Transverse colon (tissue), 4 donors: ENCODE measurements at regions not wholly inside any gene's neighbourhood (a gene's known extent, or its start where the extent isn't known, plus 50 kb on each side); places are given as distances from the start of the nearest gene placed in this dataset.
A peak's percentile ranks its signal among the peaks of the same experiment; 100 is the strongest.

Experiments used
- DNase-seq: peaks from one replicate; pipeline ENCODE4 v3.0.0-alpha.2; 2019
- H3K27ac ChIP-seq, 4 donors: fragments of 200-600 bp; sonication (generic); 2 replicates each; pipeline ENCODE4 v1.5.1; 2016 to 2018; ENCODE audit warnings: inconsistent platforms in 4 of 4
- H3K27me3 ChIP-seq: fragments of 200-600 bp; sonication (generic); 2 replicates; pipeline ENCODE4 v1.5.1; 2017; ENCODE audit warnings: inconsistent platforms
- H3K36me3 ChIP-seq, 4 donors: fragments of 200-600 bp; sonication (generic); 2 replicates each; pipeline ENCODE4 v1.5.1; 2017 to 2019; ENCODE audit warnings: inconsistent platforms in 4 of 4
- H3K4me1 ChIP-seq, 4 donors: fragments of 200-600 bp; sonication (generic); 2 replicates each; pipeline ENCODE4 v1.5.1; 2017 to 2020; ENCODE audit warnings: inconsistent platforms in 4 of 4
- H3K4me3 ChIP-seq, 4 donors: fragments of 200-600 bp; sonication (generic); 1 replicate in 1 of 4; 2 replicates in 3 of 4; pipeline versions ENCODE4 v1.5.1 to v1.6.1; 2017 to 2019; ENCODE audit warnings: inconsistent platforms in 4 of 4
- H3K9me3 ChIP-seq, 2 donors: fragments of 200-600 bp; sonication (generic); 2 replicates each; pipeline ENCODE4 v1.5.1; 2017 to 2019; ENCODE audit warnings: inconsistent platforms in 2 of 2
- EP300 ChIP-seq: sonication (generic); formaldehyde crosslinking; IDR thresholded peaks from one replicate; pipeline ENCODE4 v1.6.1; 2017; ENCODE audit warnings: antibody characterized with exemption, low read depth
- POLR2A ChIP-seq: fragments of 450-650 bp; IDR thresholded peaks from one replicate; pipeline ENCODE4 v1.6.1; 2016; ENCODE audit warnings: antibody characterized with exemption, mild to moderate bottlenecking, moderate library complexity
- POLR2AphosphoS5 ChIP-seq, 3 donors: sonication (generic); formaldehyde crosslinking; IDR thresholded peaks; one replicate each; pipeline ENCODE4 v1.6.1; 2016; ENCODE audit warnings: antibody characterized with exemption in 3 of 3
- WGBS, 2 donors: methylation state at CpG; one replicate each; pipeline ENCODE4 v1.1.5; 2018; ENCODE audit warnings: low coverage in 1 of 2; 5-methylcytosine and 5-hydroxymethylcytosine counted together
- in situ Hi-C, 4 donors: fragments of 200-750 bp; cut with MboI; loops; one replicate each; pipeline versions ENCODE4 v1.15.0 to v1.15.1; 2017; ENCODE audit warnings: low sequenced_read_pairs in 3 of 4, low pct_ligation_motif_present in 1 of 4, low pct_unique_long_range_greater_than_20kb in 1 of 4
- intact Hi-C: fragments of 100-400 bp; cut with DNase I; formaldehyde crosslinking; loops from one replicate; pipeline ENCODE4 v1.15.1; 2023; ENCODE audit warnings: low total_unique reads
- TF ChIP-seq, protein P1 (sequence below), 5 experiments: fragments of 200-600 bp in 3 of 5; fragments of 450-650 bp in 2 of 5; sonication (generic) in 3 of 5; IDR thresholded peaks; 1 replicate in 2 of 5; 2 replicates in 3 of 5; pipeline ENCODE4 v1.5.1; 2016 to 2017; ENCODE audit warnings: antibody characterized with exemption in 5 of 5, inconsistent platforms in 3 of 5, mild to moderate bottlenecking in 2 of 5, moderate library complexity in 1 of 5

DNA sequence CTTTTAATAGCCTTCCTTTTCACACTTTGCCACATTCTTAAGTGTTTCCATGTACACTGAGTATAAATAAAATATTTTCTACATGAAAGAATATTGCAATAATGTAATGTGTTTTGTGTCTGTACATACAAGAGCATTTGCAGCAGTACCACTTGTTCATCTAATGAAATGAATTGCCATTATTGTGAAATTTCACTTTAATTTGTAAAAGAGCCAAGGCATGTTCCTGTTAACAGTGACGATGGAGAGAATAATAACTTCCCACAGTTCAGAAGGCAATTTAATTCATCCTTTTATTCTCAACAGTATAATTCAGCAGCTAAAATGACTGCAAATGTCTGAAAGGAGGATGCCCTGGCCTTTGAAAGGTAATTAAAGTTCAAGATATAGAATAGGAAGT lies 853.9 kb downstream of the LRRTM4 start:
- no peaks in the 10 kb centered on the region for H3K27me3 ChIP-seq
- H3K36me3 ChIP-seq = no peaks in the 10 kb centered on the region
- H3K27ac ChIP-seq = no peak overlapping the region
- TF ChIP-seq, protein P1, sequence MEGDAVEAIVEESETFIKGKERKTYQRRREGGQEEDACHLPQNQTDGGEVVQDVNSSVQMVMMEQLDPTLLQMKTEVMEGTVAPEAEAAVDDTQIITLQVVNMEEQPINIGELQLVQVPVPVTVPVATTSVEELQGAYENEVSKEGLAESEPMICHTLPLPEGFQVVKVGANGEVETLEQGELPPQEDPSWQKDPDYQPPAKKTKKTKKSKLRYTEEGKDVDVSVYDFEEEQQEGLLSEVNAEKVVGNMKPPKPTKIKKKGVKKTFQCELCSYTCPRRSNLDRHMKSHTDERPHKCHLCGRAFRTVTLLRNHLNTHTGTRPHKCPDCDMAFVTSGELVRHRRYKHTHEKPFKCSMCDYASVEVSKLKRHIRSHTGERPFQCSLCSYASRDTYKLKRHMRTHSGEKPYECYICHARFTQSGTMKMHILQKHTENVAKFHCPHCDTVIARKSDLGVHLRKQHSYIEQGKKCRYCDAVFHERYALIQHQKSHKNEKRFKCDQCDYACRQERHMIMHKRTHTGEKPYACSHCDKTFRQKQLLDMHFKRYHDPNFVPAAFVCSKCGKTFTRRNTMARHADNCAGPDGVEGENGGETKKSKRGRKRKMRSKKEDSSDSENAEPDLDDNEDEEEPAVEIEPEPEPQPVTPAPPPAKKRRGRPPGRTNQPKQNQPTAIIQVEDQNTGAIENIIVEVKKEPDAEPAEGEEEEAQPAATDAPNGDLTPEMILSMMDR (IDR thresholded peaks at IDR 0.05) = no peak
- TF ChIP-seq EP300 (no peak), POLR2A (no peak), POLR2AphosphoS5 (IDR thresholded peaks at IDR 0.05) (no peak)
- 22 to 35% methylated on average over 1 of the region's 1 CpG for WGBS, 2 donors
- intact Hi-C loops = no loop called here
- H3K9me3 ChIP-seq = no peaks in the 10 kb centered on the region
- peaks cover 0 to 29% (median 10%) of the 10 kb centered on the region in 4 donors for H3K4me1 ChIP-seq
- no peak for DNase-seq
- in situ Hi-C loops = no loop called here
- no peak overlapping the region for H3K4me3 ChIP-seq

DNA sequence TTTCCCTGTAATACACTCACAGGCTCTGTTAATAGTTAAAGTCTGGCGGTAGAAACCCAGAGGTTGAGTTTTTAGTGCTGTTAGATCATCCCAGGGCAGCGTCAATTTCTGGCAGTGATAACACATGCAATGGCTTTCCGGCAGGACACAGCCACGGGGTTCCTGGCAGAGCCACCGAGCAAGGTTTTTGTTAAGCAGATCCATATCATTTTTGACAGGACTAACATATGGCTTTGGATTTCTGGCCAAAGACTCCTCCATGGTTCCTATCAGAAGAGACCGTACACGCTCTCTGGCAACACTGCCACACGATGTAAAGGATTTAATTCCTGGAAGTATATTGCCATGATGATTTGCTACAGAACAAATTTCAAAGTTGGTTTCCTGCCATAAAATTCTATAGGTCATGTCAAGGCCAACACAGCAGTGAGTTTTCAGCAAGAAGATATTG lies 854.3 kb downstream of the LRRTM4 start:
- peak; percentile 14 for DNase-seq
- no peaks in the 10 kb centered on the region for H3K9me3 ChIP-seq
- H3K36me3 ChIP-seq = no peaks in the 10 kb centered on the region
- in situ Hi-C loops (no loop called here), intact Hi-C loops (no loop called here)
- peaks cover 0 to 26% (median 10%) of the 10 kb centered on the region in 4 donors for H3K4me1 ChIP-seq
- 32 to 53% methylated on average over 6 to 8 of the region's 8 CpGs for WGBS, 2 donors
- H3K27me3 ChIP-seq = no peaks in the 10 kb centered on the region
- TF ChIP-seq EP300 (no peak), POLR2A (no peak), POLR2AphosphoS5 (IDR thresholded peaks at IDR 0.05) (no peak)
- TF ChIP-seq, protein P1 (IDR thresholded peaks at IDR 0.05) = no peak
- no peak overlapping the region for H3K4me3 ChIP-seq
- no peak overlapping the region for H3K27ac ChIP-seq

DNA sequence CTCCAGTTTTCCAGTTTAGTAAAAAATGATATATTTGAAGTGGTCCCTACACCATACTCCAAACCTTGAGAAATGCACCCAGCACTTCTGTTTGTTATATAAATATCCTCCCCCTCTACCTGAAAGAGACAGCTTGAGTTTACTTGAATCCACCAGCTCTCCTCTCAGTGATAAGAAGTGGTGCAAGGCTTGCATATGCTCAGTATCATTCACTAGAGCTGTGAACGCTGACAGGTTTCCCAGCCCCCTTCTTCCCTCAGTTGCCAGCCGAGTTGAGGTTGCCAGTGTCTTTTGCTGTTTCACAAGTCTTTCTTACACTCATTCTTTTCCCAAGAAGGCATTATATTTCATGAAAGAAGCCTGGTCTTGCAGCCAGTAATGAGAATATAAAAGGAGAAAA lies 880.0 kb downstream of the LRRTM4 start:
- no peaks in the 10 kb centered on the region for H3K9me3 ChIP-seq
- 25 to 32% methylated on average over 2 of the region's 2 CpGs for WGBS, 2 donors
- in situ Hi-C loops = no loop called here

DNA sequence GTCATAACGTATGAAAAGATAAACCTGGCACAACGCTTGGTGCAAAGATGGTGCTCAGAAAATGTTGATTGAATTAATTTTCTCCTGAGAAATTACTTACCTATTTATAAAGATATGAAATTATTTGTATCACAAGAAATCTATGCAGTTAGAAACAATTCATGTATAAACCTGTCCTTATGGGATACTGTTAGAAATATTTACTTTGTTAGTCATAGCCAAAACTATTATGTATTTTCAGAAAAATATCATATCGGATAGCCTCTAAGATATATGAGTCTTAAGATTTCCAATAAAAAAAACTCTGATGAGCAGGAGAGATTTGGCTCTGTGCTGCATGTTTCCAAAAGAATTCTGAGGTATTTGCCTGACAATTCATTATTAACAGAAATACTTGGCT lies 880.7 kb downstream of the LRRTM4 start:
- intact Hi-C loops = no loop called here
- no peak for DNase-seq
- H3K27me3 ChIP-seq = no peaks in the 10 kb centered on the region
- H3K4me3 ChIP-seq = no peak overlapping the region
- no peak overlapping the region for H3K27ac ChIP-seq
- 80 to 83% methylated on average over 3 of the region's 3 CpGs for WGBS, 2 donors
- in situ Hi-C loops = no loop called here
- H3K9me3 ChIP-seq = no peaks in the 10 kb centered on the region
- no peaks in the 10 kb centered on the region for H3K4me1 ChIP-seq
- H3K36me3 ChIP-seq = no peaks in the 10 kb centered on the region
- TF ChIP-seq, protein P1 (IDR thresholded peaks at IDR 0.05) = no peak
- TF ChIP-seq POLR2AphosphoS5 (IDR thresholded peaks at IDR 0.05) (no peak), POLR2A (no peak), EP300 (no peak)

More for the DNA sequence above, 880.0 kb downstream of the LRRTM4 start:
- Histone ChIP-seq H3K4me1 (no peaks in the 10 kb centered on the region), H3K4me3 (no peak overlapping the region), H3K27me3 (no peaks in the 10 kb centered on the region), H3K27ac (no peak overlapping the region), H3K36me3 (no peaks in the 10 kb centered on the region)
- DNase-seq = no peak
- intact Hi-C loops = no loop called here
- TF ChIP-seq EP300 (no peak), POLR2AphosphoS5 (IDR thresholded peaks at IDR 0.05) (no peak), POLR2A (no peak)
- TF ChIP-seq, protein P1 (IDR thresholded peaks at IDR 0.05) = no peak
